Endothelial cell of umbilical vein (primary cell): ENCODE measurements at regions not wholly inside any gene's neighbourhood (a gene's known extent, or its start where the extent isn't known, plus 50 kb on each side); places are given as distances from the start of the nearest gene placed in this dataset.

Experiments
- BruUV-seq: library from RNA; stranded (reverse); fragments of 400-500 nt; replicated peaks from 2 replicates; lab custom pipeline; 2021; lab: Mats Ljungman, UMichigan
- CTCF ChIA-PET: fragments of 300-600, 350-600 bp; sonication (Branson Sonifier 250); formaldehyde crosslinking; loops from one replicate; lab custom pipeline; 2021; ENCODE audit warnings: antibody characterized with exemption, inconsistent platforms; lab: Charles Lee
- POLR2A ChIA-PET: fragments of 300-600, 350-600 bp; sonication (Branson Sonifier 250); formaldehyde crosslinking; loops from one replicate; lab custom pipeline; 2021; ENCODE audit warnings: antibody characterized with exemption, inconsistent platforms; lab: Charles Lee
- DNase-seq: peaks from one replicate; pipeline ENCODE4 v3.0.0-alpha.2; 2011; ENCODE audit warnings: low read depth, low spot score
- FAIRE-seq: peaks from 2 replicates; lab custom pipeline; 2011; peaks lifted over from hg19 to GRCh38; lab: Jason Lieb, UNC
- H2AFZ ChIP-seq: 2 replicates; pipeline ENCODE4 v1.6.0; 2012; ENCODE audit warnings: low read depth, low read length, control low read depth, inconsistent platforms
- H3K27ac ChIP-seq: 2 replicates; pipeline ENCODE4 v1.5.1; 2011; ENCODE audit warnings: low read depth, mild to moderate bottlenecking, control low read depth, low read length, moderate library complexity; ENCODE audit not compliant: insufficient read depth
- H3K27me3 ChIP-seq, 2 experiments: 2 replicates each; pipeline versions ENCODE4 v1.6.0 to v1.6.1; 2011; ENCODE audit warnings: low read length in 2 of 2, mixed read lengths in 1 of 2; ENCODE audit not compliant: control insufficient read depth in 2 of 2, insufficient read depth in 2 of 2
- H3K36me3 ChIP-seq, 2 experiments: 2 replicates in 1 of 2; 3 replicates in 1 of 2; pipeline ENCODE4 v1.5.1; 2011; ENCODE audit warnings: low read length in 2 of 2, mild to moderate bottlenecking in 1 of 2, moderate library complexity in 1 of 2; ENCODE audit not compliant: control insufficient read depth in 2 of 2, insufficient read depth in 2 of 2; ENCODE audit errors: extremely low read depth in 1 of 2
- H3K4me1 ChIP-seq: 3 replicates; pipeline ENCODE4 v1.5.1; 2011; ENCODE audit warnings: mild to moderate bottlenecking, low read length; ENCODE audit not compliant: control insufficient read depth, insufficient read depth; ENCODE audit errors: extremely low read depth
- H3K4me2 ChIP-seq: 2 replicates; pipeline ENCODE4 v1.6.1; 2011; ENCODE audit warnings: low read length, control low read depth, mixed read lengths; ENCODE audit not compliant: insufficient read depth
- H3K4me3 ChIP-seq, 3 experiments: fragments of 200-600 bp in 1 of 3; sonication (generic), shearing (Covaris generic) in 1 of 3; replicated peaks in 1 of 3; 2 replicates each; pipeline ENCODE4 v1.5.1; 2011 to 2016; ENCODE audit warnings: control low read depth in 3 of 3, low read length in 3 of 3, mild to moderate bottlenecking in 2 of 3, inconsistent platforms in 1 of 3, low read depth in 1 of 3, moderate library complexity in 1 of 3; ENCODE audit not compliant: insufficient read depth in 1 of 3
- H3K79me2 ChIP-seq: 2 replicates; pipeline ENCODE4 v1.6.0; 2012; ENCODE audit warnings: low read length, inconsistent platforms; ENCODE audit not compliant: control insufficient read depth, insufficient read depth
- H3K9ac ChIP-seq: replicated peaks from 2 replicates; pipeline ENCODE3; 2011; ENCODE audit warnings: low read length, control low read depth; ENCODE audit not compliant: insufficient read depth; ENCODE audit errors: extremely low read depth
- H3K9me1 ChIP-seq: replicated peaks from 3 replicates; pipeline ENCODE4 v1.6.0; 2011; ENCODE audit warnings: mild to moderate bottlenecking, low read length; ENCODE audit not compliant: control insufficient read depth, insufficient read depth; ENCODE audit errors: extremely low read depth
- H3K9me3 ChIP-seq: replicated peaks from 2 replicates; pipeline ENCODE4 v1.5.1; 2012; ENCODE audit warnings: low read length, inconsistent platforms; ENCODE audit not compliant: control insufficient read depth, insufficient read depth
- H4K20me1 ChIP-seq: replicated peaks from 2 replicates; pipeline ENCODE3; 2011; ENCODE audit warnings: mild to moderate bottlenecking, low read length; ENCODE audit not compliant: control insufficient read depth, insufficient read depth; ENCODE audit errors: extremely low read depth
- EZH2 ChIP-seq: IDR thresholded peaks from 2 replicates; pipeline ENCODE4 v1.6.1; 2012; ENCODE audit warnings: borderline replicate concordance, low read depth, mild to moderate bottlenecking, moderate library complexity, low read length, inconsistent platforms; ENCODE audit not compliant: severe bottlenecking
- FOS ChIP-seq: IDR thresholded peaks from 2 replicates; pipeline ENCODE4 v1.6.1; 2011; ENCODE audit warnings: mild to moderate bottlenecking, low read length, moderate library complexity, borderline replicate concordance; ENCODE audit not compliant: insufficient read depth
- GATA2 ChIP-seq: IDR thresholded peaks from 2 replicates; pipeline ENCODE4 v1.7.0; 2011; ENCODE audit warnings: low read depth, mild to moderate bottlenecking, moderate library complexity, mixed read lengths, low read length; ENCODE audit not compliant: insufficient read length, insufficient read depth
- JUN ChIP-seq: IDR thresholded peaks from 2 replicates; pipeline ENCODE4 v1.6.1; 2011; ENCODE audit warnings: borderline replicate concordance, low read depth; ENCODE audit not compliant: insufficient read length, insufficient read depth
- MYC ChIP-seq: IDR thresholded peaks from one replicate; pipeline ENCODE4 v1.6.1; 2011; ENCODE audit warnings: mild to moderate bottlenecking, low read depth, low read length
- POLR2A ChIP-seq: IDR thresholded peaks from 2 replicates; pipeline ENCODE4 v1.6.1; 2012; ENCODE audit warnings: low read depth, mild to moderate bottlenecking, control low read depth, low read length
- POLR2AphosphoS5 ChIP-seq: IDR thresholded peaks from 2 replicates; pipeline ENCODE4 v1.6.1; 2012; ENCODE audit warnings: low read depth, mild to moderate bottlenecking, control low read depth, low read length, moderate library complexity; ENCODE audit not compliant: insufficient read depth
- dilution Hi-C: fragments of 300-500 bp; cut with MboI; formaldehyde crosslinking; loops from one replicate; pipeline ENCODE4 v1.15.0; 2019; ENCODE audit warnings: low sequenced_read_pairs; ENCODE audit not compliant: extremely low pct_ligation_motif_present
- intact Hi-C: fragments of 100-400 bp; cut with micrococcal nuclease; formaldehyde crosslinking; loops from one replicate; pipeline ENCODE4 v1.10.0; 2022
- TF ChIP-seq, protein P1 (sequence below), 2 donors: IDR thresholded peaks; 1 replicate in 1 of 2; 2 replicates in 1 of 2; pipeline ENCODE4 v1.5.1; 2011; ENCODE audit warnings: low read length in 2 of 2, mild to moderate bottlenecking in 2 of 2, moderate library complexity in 2 of 2, control low read depth in 1 of 2, inconsistent platforms in 1 of 2, low read depth in 1 of 2; ENCODE audit not compliant: insufficient read depth in 1 of 2; ENCODE audit errors: extremely low read depth in 1 of 2
- TF ChIP-seq, protein P2 (sequence below): IDR thresholded peaks from 2 replicates; pipeline ENCODE4 v1.6.1; 2011; ENCODE audit not compliant: insufficient read depth, insufficient read length

DNA sequence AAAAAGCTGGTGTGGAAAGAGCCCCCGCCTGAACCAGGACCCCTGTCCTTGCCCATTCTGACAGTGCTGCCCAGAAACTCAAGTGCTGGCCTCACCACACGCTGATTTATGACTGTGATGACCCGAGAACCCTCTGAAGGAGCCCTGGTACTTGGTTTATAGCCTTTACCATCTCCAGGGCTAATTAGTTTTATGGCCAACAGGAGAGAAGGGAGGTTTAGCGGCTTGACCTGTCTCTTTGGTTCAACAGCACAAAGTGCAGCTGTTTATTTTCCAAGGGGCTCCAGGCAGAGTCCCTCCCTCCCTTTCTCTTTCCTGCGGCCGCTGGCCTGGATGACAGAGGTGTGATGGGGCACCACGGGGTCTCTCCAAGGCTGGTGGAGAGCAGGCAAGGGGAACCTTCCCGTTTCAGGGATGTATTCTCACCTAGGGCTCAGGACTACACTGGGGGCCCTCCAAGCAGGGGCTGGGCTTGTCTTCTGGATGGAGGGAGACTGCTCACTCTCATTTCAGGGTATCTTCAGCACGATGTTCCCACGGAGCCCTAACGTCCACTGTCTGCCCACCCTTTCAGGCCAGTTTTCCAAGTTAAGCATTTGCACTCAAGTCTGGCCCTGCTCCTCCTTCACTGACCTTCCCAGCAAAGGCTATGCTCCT is 174.2 kb upstream of the GLI2 start:
- CTCF ChIA-PET = no interaction called here
- intact Hi-C loops (no loop called here), dilution Hi-C loops (no loop called here)
- FAIRE-seq = no peak
- Histone ChIP-seq H3K9me3 (no peaks in the 10 kb centered on the region), H3K36me3 (no peaks in the 10 kb centered on the region), H3K9me1 (no peaks in the 10 kb centered on the region), H3K4me3 (no peak overlapping the region), H3K4me1 (no peaks in the 10 kb centered on the region), H4K20me1 (no peaks in the 10 kb centered on the region), H3K27me3 (peaks cover 0 to 13% of the 10 kb centered on the region in 2 experiments), H2AFZ (no peak overlapping the region), H3K79me2 (no peaks in the 10 kb centered on the region), H3K9ac (no peak overlapping the region), H3K4me2 (no peak overlapping the region), H3K27ac (no peak overlapping the region)
- BruUV-seq = no TSS peak
- no peak for DNase-seq
- no peak for TF ChIP-seq JUN
- no peak for TF ChIP-seq EZH2
- TF ChIP-seq, protein P1, sequence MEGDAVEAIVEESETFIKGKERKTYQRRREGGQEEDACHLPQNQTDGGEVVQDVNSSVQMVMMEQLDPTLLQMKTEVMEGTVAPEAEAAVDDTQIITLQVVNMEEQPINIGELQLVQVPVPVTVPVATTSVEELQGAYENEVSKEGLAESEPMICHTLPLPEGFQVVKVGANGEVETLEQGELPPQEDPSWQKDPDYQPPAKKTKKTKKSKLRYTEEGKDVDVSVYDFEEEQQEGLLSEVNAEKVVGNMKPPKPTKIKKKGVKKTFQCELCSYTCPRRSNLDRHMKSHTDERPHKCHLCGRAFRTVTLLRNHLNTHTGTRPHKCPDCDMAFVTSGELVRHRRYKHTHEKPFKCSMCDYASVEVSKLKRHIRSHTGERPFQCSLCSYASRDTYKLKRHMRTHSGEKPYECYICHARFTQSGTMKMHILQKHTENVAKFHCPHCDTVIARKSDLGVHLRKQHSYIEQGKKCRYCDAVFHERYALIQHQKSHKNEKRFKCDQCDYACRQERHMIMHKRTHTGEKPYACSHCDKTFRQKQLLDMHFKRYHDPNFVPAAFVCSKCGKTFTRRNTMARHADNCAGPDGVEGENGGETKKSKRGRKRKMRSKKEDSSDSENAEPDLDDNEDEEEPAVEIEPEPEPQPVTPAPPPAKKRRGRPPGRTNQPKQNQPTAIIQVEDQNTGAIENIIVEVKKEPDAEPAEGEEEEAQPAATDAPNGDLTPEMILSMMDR (IDR thresholded peaks at IDR 0.05; ENCODE audit: extremely low read depth in 1 of 2, insufficient read depth in 1 of 2, low read depth in 1 of 2, low read length in 2 of 2) = no peak
- TF ChIP-seq FOS = no peak
- TF ChIP-seq POLR2A = no peak
- no peak for TF ChIP-seq MYC
- TF ChIP-seq GATA2 = no peak
- TF ChIP-seq, protein P2, sequence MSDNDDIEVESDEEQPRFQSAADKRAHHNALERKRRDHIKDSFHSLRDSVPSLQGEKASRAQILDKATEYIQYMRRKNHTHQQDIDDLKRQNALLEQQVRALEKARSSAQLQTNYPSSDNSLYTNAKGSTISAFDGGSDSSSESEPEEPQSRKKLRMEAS = no peak
- no peak for TF ChIP-seq POLR2AphosphoS5
- POLR2A ChIA-PET = no interaction called here
